HG02938 (cell line): ENCODE measurements at regions not wholly inside any gene's neighbourhood (a gene's known extent, or its start where the extent isn't known, plus 50 kb on each side); places are given as distances from the start of the nearest gene placed in this dataset.

Experiments
- ATAC-seq: cut with Tn5 transposase; IDR thresholded peaks from one replicate; pipeline ENCODE4 v1.9.1; 2021; ENCODE audit warnings: mild to moderate bottlenecking, moderate library complexity; ENCODE audit not compliant: unreplicated experiment

DNA sequence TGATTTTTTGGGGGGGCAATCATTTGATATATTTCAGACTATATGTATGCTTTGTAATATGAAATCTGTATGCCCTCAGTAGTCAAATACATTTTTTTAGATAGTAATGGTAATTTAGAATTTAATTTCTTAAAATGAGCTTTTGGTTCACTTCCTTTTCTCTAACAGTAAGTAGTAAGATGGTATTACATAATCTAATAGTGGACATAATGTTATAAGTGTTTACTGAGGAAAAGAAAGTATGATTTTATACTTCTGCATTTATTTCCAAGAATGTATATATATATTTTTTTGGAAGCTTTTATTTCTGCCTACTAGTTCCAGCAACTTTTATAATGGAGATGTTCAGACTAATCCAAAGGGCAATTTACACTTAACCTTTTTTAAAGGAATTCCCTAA, 1450.7 kb upstream of the TENM3 start:
- ATAC-seq = no peak

DNA sequence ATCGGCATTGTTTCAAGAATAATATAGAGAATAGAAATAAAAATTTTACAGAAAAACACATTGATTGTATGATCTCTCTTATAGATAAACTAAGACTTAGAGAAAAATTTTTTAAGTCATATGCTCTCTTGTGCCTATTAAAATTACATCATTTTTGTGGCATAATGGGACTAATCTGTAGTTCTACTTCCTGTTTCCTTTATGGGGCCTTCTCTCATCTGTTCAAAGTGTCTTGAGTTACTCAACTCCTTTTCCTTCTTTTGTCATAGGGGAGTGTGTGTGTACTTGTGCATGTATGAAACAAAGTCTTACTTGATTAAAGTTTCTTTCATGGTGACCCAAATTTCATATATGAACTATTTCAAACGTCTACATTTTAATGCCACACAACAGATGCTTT, 1448.9 kb upstream of the TENM3 start:
- ATAC-seq = no peak

DNA sequence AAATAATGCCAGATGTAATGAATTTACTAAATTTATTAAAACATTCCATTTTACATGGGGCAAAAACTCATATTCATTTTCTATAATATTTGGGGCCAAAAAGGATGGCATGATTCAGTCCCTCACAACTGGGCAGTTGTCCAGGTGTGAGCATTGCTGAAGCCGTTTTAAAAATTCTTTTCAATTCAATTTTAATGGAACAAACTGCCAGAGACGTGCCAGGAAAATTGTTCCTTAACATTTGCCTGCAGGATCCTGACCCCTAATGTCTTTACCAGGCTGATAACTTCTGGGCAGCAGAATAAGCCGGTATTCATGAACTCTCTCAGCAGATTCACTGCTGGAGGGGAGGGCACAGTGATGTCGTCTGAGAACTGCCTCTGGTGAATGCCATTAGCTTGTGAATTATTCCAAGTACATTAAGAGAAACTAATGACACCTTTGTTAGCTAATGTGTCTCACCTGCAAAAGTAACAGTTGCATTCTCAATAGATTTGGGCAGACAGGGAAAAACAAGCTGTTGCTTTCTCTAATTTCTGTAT, 1445.1 kb upstream of the TENM3 start:
- ATAC-seq = no peak

DNA sequence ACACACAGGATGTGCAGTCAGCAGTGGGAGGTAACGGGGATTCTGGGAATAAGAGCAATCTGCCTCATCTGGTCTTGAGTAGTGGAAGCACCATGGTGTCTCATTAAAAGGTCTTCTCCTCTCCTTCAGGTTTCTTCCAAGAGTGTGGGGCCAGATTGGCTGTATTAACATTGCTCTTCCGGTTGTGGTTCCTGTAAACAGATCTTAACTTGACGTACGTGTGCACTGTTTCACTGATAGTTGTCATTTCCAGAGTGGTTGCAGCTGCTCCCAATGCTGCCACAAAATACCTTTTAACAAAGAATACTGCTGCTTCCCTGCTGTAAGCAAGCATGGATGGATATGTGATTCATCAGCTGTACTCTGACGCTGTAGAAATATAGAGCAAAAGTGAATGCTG, 1443.4 kb upstream of the TENM3 start:
- no peak for ATAC-seq

DNA sequence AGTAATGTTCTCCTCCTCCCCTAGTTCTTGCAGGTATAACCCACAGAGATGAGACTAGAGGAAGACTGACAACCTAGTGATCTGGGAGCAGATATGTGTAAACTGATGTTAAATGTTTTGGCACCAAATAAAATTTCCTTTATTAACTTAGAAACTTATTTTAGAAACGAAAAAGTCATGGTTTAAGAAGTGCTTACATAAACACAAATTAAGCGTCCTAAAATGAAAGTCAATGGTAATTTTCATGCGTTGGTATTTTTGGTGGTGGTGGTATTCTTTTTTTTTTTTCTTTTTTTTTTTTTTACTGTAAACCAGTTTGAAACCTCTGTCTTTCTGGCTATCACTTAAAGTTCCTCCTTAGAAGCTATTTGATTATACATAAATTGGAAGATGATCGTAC, 1438.1 kb upstream of the TENM3 start:
- ATAC-seq = no peak

DNA sequence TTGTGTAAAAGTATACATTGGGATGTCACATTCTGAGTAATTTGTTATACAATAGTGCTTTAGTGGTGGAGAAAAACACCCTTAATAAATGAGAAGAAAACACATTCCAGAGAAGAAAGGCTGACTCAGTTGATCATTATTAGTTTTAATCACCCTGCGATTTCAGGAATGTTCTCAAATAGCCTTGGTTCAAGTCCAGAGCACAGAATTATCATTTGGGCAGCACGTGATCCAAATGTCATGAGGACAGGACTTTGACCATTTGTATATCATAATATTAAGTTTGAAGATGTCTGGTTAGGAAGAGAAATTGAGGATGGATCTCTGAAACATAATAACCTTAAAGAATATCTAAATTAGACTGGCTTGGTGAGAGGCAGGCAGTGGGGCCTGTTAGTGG, 1434.3 kb upstream of the TENM3 start:
- no peak for ATAC-seq

DNA sequence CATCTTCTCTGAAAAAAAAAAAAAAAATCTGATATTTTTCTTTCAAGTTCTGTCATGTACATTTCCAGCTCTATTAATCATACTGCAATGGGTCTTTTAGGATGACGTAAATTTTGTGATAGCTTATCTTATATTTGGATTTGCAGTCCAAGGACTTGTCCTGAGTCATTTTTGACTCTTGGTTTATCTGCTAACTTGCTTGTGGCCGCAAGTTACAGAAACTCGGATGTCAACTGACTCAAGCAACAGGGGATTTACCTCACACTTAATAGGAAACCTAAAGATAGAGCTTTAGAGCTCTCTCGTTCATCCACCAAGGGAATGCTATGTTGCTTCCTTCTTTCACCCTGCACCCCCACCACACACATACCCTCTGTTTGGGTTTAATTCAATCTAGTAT, 1433.8 kb upstream of the TENM3 start:
- no peak for ATAC-seq

DNA sequence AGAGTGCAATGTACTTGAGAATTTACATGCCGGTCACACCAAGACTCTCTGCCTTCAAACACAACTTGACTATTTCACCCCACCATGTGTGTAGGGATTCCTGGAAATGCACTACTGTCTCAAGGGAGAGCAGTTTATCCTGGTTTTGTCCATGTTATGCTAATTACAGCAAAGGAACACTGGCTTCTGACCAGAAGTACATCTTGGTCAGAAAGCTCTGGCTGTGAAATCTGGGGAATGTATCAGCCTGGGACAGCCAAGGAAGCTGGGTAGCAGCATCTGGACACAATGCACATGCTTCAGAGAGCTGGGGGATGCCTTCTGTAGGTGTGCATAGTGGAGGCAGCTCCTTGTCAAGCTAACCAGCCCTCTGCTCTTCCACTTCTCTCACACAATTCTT, 1432.6 kb upstream of the TENM3 start:
- ATAC-seq = no peak

DNA sequence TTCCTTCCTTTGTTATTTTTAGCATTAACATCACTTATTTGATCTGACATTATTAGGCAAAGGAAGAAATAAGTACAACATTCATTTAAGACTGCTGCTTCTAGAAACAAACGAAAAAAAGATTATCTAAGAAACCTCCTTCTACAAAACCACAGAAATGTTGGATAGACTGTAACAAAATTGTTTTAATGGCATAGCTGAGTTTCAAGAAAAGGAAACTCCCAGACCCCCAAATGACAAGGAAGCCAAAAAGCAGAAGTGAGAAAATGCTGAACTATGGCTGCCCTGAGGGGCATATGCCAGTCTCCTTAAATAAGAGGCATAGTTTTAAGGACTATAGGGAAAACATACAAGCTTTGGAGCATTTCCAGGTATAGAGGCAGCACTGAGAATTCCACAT, 1431.6 kb upstream of the TENM3 start:
- ATAC-seq = no peak

DNA sequence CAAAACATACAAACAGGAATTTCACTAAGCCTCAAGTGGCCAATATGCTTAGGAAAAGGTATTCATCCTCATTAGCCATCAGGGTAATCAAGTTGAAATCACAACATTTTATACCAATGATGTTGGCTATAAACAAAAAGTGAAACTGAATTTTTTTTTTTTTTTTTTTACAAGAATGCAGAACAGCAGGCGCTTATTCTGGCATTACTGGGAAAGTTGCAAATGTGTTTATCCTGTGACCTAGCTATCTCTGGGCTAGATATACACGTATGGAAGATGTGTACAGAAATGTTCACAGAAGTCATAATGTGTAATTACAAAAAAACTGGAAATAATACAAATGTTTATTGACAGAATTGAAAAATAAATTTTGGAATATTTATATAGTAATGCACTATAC, 1430.4 kb upstream of the TENM3 start:
- no peak for ATAC-seq

DNA sequence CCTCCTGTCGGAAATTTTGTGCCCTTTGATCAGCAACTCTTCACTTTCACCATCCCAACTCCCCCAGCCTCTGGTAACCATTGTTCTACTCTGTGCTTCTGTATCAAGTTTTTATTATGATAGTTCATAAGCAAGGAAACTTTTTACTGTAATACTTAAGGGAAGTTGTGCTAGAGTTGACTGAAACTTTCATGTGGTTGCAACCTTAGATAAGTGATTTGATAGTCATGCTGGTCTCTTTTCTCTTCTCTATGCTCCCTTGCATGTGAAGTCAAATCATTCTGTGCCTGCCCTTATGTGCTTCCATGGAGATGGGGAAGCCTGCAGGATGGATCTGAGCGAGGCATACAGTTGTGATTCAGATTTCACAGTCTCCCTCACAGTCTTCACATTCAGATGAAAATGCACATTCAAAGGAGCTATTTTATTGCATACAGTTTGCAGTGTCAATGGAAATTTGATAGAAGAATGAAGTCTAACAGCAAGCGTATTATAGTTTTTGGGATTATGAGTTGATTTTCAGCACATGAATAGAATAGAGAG, 1428.3 kb upstream of the TENM3 start:
- ATAC-seq = no peak

DNA sequence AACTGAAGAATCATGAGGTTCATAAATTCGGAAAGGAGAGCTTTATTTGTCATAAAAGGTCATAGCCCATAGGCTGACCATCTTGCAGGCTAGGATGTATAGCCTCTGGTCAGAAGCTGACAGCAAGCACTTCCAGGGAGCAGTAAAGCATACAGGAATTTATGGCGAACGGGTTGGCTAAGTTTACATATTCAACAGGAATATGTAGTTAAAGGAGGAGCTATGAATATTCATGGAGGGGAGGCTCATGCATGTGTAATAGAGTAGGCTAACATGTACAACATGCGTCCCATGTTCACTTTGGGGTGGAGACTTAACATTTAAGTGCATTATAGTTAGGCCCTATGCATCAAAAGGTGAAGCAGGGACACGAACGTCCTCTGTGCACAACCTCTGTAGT, 1425.7 kb upstream of the TENM3 start:
- no peak for ATAC-seq

DNA sequence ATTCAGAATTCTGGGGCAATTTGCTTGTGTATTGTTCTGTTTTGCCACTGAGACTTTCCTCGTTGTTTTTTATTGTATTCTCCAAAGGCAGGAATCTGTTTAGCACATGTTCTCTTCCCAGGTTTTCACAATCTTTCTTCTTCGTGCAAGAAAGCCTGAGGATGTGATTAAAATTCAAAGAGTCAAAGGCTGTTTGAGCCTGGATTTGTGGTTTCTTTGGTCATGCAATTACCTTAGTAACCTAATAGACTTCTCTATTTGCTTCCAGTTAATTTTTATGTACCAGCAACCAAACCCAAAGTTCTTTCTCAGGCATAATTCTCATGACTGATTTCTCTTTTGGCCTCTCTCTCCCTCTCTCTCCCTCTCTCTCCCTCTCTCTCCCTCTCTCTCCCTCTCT, 1420.1 kb upstream of the TENM3 start:
- no peak for ATAC-seq

DNA sequence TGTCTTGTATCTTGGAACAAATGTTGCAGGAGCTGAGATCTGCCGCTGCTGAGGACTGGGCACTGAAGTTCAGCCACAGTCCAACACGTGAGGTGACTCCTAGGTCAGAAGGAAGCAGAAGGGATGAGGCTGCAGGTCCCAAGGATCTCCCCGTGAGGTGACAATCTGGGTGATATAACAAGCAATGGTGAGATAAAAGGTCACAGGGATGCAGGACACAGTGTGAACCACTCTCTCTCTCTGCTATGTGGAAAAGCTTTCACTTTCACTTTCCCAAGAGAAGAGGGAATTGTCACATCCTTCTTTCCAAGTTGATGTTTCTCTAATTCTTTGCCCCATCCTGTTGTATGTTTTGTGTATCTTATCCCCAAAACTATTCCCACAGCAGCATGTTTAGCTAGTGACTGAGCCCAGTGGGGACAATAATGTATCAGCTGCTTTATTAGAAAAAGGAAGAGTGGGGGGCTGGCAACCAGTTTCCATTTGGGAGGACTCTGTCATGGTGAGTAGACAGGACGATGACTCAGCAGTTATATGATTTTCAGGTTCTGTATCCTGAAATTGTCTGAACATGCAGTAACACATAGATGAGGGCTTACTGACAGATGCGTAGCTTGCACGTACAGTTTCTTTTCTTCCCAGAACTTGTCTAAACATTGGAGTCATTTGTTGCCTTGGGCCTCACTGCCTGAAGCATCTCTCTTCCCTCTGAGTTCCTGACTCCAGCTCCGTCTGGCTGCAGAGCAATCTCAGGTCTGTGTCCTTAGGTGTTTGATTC, 1415.8 kb upstream of the TENM3 start:
- ATAC-seq = no peak

DNA sequence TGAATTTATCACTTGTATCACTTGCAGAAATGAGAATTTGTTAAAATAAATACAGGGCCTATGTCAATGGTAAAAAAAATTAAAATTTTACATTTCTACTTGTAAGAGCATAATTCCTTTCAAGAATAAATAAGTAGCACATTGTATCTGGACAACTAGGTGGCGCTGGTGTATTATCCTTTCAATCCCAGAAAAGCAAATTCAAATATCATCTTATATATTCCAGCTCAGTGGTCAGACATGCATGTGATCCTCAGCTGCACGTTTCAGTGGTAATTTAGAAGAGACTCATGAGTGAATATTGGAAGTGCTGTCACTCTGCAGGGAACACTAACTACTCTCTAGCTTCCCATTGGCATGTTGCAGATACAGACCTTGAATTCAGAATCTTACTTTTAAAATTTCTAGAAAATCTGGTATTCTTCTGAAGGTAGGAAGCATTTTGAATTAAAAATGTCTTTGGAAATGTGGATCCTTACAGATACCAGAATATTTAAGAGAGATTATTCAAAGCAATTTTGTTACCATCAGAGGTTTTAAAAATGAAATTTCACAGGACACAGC, 1414.7 kb upstream of the TENM3 start:
- ATAC-seq = no peak

DNA sequence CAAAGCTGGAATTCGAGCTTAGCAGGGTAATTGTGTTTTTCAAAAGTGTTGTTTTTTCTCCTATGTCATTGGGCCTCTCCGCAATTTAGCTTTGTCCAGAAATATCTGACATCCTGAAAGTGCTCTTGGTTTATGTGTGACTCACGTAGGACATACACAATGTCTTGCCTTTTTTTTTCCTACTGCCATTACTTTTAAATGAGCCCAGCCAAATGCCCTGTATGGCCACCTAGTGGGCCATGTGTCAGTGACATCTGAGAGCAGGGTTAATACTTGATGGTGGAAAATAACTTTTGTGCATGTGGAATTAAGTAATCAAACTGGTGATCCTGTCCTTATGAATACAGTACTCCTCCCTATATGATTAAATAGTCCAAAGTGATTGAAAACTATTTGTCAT, 1411.1 kb upstream of the TENM3 start:
- no peak for ATAC-seq

DNA sequence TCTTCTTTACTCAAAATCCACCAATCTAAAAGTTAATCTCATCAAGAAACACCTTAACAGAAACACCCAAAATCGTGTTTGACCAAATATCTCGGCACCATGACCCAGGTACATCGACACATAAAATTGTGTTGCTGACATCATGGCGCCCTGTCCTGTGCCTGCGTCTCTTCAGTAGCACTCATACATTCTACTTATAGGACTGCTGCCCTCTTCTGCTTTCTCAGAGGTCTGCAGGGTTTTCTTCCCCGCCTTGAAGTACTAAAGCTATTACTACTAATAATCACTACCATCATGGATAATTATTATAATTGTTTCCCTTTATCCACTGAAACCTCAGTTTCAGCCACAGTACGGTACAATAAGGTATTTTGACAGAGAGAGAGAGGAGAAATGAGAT, 1403.1 kb upstream of the TENM3 start:
- ATAC-seq = no peak

DNA sequence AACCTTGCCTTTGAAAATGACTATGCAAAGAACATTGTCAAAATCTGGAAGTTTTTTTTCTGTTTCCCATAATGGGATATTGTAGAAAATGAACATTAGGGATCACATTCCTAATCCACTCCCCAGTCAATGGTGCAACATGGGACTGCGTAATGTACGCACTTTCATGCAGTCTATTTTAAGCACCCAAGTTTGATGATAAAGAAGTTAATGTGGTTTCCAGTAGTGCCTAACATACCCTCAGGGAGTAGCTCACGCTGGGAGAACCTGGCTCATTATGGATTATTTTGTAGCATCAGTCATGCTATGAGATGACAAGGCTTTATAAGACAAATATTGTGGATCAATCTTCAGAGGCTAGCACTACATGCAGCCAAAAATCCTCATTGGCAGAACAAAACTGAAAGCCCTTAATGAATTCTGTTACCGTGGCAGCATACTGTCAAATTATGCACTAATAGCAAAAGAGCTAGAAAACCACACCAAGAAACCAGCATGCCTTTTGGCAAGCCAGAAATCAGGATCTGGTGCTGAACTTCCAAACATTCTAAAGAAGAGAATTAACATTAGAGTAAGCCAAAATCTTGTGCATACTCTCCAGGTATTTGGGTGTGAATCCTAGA, 1392.8 kb upstream of the TENM3 start:
- no peak for ATAC-seq

DNA sequence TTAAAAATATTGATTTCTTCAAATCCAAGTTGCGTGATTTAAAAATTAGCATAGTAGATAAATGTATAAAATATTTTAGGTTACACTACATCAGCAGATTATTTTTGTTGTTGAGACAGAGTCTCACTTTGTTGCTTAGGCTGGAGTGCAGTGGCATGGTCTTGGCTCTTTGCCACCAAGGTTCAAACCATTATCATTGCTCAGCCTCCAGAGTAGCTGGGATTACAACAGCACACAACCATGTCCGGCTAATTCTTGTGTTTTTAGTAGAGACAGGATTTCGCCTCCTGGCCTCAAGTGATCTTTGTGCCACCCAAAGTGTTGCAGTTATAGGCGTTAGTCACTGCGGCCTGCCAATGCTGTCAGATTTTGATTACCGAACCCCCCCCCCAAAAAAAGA, 1390.5 kb upstream of the TENM3 start:
- no peak for ATAC-seq

DNA sequence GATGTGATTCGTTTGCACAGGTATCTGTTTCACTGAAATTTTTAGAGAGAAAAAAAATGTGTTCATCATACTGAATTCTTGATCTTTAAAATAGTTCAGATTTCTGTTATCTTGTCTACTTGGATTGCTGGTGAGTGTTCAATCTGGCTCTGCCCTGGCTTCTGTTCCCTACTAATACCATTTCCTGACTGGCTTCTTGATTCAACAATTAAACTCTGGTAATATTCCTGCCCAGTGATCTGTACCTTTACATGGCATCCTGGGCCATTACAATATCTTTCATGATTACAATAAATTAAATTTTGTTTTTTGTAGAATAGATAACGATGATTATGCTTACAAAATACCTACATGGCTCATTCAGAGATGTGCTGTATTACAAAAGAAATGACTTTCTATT, 1388.0 kb upstream of the TENM3 start:
- ATAC-seq = no peak

DNA sequence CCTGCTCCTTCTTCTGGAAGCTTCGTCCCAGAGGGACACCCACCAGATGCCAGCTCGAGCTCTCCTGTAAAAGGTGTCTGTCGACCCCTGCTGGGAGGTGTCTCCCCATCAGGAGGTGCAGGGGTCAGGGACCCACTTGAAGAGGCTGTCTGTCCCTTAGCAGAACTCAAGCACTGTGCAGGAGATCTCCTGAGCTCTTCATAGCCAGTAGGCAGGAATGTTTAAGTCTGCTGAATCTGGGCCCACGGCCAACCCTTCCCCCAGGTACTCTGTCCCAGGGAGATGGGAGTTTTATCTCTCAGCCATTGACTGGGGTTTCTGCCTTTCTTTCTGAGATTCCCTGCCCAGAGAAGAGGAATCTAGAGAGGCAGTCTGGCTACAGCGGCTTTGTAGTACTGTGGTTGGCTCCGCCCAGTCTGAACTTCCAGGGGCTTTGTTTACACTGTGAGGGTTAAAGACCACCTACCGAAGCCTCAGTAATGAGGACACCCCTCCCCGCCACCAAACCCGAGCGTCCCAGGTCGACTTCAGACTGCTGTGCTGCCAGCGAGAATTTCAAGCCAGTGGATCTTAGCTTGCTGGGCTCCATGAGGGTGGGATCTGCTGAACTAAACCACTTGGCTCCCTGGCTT, 1383.0 kb upstream of the TENM3 start:
- no peak for ATAC-seq

DNA sequence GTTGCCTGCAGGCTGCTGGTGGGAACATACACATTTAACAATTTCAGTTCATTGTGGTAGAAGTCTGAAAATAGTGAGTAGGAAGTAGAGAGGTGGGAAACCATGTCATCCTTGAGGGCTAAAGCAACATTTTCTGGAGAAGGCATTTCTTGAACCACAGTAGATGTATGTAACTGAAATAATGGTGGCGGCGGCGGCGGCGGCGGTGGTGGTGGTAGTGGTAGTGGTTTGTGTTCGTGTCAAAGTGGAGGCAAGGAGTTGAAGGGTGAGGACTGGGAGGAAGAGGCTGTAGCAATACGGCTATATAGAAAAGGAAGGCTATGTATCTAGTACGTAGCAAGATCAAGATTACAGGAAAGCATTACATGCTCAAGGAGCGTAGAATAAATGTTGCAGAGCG, 1381.6 kb upstream of the TENM3 start:
- no peak for ATAC-seq
